Tongue (tissue), 1 donor: ENCODE measurements at regions not wholly inside any gene's neighbourhood (a gene's known extent, or its start where the extent isn't known, plus 50 kb on each side); places are given as distances from the start of the nearest gene placed in this dataset.
A peak's percentile ranks its signal among the peaks of the same experiment; 100 is the strongest.

Experiments
- DNase-seq: peaks from one replicate; pipeline ENCODE4 v3.0.0-alpha.2; 2015

DNA sequence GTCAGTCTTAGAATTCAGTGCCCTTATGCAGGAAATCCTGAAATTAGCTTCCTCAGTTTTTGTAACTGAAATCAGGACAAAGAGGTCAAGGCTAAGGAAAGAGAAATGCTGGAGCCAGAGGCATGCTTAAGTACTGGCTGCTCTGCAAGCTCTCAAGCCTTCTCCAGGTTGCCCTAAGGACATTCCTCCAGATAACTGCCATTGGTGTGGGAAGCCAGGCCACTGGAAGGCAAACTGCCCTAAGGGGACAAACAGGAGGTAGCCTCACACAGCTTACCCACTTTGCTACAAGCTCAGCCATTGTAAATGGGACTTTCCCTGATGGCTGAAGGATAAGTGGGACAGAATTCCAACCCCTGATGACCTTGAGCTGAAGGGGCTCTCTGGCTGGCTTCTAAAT, 606.9 kb upstream of the PCDH10 start:
- DNase-seq, result no peak

DNA sequence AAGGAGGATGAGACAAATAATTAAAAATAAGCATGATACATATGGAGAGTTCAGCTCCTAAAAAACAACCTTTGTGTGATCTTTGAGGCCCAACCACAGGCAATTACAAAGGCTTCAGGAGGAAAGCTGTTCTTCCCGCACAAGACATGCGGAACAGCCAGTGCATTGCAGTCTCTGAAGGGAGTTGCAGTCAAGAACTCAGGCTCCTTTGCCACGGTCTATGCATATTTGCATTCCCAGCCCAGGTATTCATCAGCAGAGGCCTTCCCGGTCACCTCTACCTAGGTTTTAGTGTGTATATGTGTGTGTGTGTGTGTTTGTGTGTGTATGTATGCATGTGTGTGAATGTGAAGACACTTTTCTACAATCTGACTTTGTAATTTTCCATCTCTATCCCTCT, 600.6 kb upstream of the PCDH10 start:
- DNase-seq, result no peak

GRCh38 chr4:132556316-132556715, 592.8 kb upstream of the PCDH10 start:
- DNase-seq, result no peak

DNA sequence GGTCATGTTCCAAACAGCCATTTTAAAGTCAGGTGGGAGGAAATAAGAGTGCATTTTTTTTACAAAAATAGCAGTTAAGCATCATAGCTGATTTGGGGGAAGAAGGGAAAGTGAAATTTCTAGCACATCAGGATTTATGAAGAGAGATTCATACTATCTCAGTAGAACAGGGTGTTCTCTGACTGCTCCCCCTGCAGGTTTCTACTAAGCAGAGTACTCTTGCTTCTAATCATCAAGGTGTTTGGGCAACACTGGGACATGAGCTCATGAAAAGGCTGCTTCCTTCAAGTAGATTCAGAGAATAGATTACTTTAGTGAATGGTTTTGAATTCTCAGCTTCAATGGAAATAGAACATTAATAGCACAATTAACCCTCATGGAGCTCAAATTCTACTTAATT, 591.4 kb upstream of the PCDH10 start:
- DNase-seq, result no peak

GRCh38 chr4:132564920-132565319, 584.2 kb upstream of the PCDH10 start:
- no peak for DNase-seq

GRCh38 chr4:132565542-132565941, 583.6 kb upstream of the PCDH10 start:
- DNase-seq, result no peak

DNA sequence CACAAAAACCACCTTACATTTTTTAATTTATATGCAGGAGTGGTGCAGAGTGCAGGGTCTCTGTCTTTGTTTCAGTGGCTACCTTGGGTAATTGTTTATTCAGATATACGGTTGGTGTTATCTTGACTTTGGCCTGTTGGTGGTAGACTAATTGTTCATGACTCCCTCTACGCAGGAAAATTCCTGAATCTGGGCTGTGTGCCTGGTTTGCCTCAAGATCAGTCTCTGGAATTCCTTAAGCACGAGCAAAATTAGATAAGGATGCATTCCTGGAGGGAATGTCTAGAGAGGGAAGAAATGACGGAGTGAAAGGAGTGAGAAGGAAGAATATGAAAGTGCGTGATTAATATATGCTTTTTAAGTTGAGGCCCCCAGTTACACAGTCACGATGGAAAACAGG, 576.9 kb upstream of the PCDH10 start:
- no peak for DNase-seq

GRCh38 chr4:132587626-132588025, 561.5 kb upstream of the PCDH10 start:
- no peak for DNase-seq

DNA sequence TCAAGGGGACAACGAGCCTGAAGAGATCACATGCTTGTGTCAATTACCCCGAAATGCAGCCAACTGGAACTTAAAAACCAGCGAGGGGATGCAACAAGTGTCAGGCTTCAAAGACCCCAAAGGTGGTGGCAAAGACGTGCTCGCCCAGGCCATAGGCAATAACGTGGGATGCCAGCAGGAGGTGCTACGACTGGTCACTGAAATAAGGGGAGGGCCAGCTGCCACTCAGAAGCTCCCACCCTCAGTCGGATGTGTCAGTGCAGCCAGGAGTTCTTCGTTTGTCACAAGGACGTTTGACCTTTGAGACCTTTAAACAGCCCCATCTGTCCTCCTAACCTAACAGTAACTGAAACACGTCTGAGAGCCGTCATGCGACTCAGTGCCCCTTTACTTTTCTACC, 556.8 kb upstream of the PCDH10 start:
- DNase-seq, result no peak

DNA sequence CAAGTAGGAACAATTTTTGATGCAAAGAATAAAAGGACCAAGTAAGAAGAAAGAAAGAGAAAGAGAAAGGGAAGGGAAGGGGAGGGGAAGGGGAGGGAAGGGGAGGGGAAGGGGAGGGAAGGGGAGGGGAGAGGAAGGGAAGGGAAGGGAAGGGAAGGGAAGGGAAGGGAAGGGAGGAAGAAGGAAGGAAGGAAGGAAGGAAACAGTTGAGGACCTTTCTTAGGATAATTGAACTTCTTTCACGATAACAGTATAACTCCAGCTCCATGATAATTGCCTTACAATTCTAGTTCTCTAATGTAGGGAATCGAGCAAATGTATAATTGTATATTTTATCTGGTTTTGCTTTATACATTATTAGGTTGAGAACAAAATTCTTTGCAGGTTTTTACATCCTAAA, 556.2 kb upstream of the PCDH10 start:
- no peak for DNase-seq

- DNase-seq, result no peak
Observed at GRCh38 chr4:132593717-132594400, 555.2 kb upstream of the PCDH10 start.

DNA sequence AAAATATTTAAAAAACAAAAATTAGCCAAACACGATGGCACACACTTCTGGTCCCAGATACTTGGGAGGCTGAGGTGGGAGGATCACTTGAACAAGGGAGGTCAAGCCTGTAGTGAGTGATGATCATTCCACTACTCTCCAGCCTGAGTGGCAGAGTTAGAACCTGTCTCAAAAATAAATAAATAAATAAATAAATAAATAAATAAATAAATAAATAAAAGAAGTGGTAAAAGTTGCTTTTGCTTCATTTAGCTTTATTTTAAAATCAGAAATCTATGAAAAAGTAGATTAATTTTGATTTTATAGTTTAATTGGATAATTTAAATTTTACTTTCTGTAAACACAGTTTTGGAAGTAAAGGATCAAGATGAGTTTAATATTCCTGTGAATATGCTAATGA, 552.9 kb upstream of the PCDH10 start:
- no peak for DNase-seq

DNA sequence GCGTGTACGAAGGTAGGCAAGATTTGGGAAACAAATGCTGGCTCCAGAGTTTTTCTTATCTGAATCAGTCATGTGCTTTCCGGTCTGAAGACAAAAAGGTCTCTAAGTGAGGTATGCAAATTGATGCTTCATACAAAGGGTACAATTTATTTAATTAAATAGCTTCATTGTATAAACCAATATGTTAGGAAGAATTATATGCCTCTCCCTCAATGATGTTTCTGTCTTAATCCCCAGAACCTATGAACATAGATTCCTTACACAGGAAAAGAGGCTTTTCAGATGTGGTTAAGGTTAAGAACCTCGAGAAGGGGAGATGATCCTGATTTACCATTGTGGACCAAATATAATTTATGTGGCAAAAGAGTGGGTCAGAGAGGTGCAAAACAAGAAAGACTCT, 543.5 kb upstream of the PCDH10 start:
- no peak for DNase-seq

DNA sequence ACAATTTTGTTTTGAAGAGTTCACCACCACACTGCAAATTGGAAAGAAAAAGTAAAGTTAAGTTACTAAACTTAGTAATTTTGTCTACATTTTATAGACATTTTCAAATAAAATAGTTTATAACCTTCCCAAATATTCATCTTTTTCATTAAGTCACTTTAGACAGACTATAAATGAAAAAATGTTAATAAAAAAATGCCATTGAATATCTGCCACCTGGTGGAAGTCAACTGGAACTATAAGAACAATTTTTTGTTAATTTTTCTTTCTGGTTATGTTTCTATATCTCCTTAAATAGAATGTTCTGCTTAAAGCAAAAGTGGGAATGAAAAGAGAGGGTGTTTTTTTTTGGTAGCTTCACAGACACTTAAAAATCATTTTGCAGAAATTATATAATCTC, 534.4 kb upstream of the PCDH10 start:
- DNase-seq, result peak; percentile 10

GRCh38 chr4:132619968-132620367, 529.1 kb upstream of the PCDH10 start:
- DNase-seq, result no peak

DNA sequence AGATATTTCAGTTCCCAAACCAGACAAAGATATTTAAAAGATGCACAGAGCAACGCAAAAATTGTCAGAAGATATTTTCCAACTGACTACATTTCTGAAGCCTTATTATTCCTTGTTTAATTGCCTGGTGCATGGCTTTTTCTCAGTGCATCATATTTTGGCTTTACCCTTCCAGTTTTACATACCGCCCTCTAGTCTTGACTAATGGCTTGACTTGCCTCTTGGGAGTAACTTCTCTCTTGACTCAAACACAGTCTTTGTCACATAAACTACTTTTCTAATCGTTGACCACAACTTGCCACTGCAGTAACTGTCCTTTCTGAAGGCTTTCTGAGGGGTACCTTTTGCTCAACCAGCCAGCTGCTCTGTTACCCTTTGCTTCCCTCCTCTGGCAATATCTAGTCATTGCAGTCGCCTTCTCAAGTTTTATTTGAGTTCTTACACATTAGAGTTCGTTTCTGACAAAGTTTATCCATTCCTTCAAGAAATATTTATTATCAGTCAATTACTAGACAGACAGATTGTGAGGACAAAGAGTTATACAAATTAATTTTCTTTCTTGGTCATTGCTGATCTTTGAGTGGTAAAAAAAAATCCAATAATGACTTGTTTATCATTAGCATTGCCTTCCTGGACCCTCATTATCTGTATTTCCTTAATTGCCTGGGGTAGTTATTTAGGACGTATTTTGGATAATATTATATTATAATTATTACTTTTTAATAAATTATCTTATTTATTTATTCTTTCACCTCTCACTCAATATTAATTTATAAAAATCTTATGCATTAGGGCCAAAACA, 506.9 kb upstream of the PCDH10 start:
- peak; percentile 69 for DNase-seq

DNA sequence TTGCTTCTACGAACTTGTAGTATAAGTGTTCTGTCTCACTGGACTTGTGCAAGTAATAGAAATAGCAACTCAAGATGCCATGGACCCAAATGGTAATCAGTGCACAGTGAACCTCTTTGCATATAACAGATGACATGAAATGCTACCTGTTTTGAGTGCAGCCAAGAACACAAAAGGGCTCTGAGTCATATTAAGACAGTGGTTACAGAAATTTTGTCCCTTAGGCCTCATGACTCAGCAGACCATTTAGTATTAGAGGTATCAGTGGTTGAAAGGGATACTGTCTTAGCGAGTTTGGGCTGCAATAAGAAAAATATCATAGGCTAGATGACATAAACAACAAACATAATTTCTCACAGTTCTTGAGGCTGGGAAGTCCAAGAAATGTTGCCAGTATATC, 502.9 kb upstream of the PCDH10 start:
- DNase-seq, result no peak

DNA sequence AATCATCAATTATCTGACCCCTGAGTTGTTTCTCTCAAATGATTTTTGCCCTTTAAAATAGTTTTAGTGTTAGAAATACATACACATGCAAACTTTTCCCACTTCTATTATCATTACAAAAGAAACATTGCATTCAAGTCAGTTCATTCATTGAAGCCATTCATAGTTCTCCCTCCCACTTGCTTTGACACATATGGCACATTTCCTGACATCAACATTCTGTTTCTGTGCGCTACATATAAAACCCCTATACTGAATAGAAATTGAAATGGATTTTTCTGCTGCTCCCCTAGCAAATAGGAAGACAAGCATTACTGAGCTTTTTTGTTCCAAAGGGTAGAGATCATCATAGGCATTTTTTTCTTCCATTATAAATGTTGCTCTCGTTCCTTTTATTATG, 497.9 kb upstream of the PCDH10 start:
- no peak for DNase-seq

- DNase-seq, result no peak
Observed at GRCh38 chr4:132660181-132660580, 488.9 kb upstream of the PCDH10 start.

- DNase-seq, result no peak
Observed at GRCh38 chr4:132662456-132662855, 486.6 kb upstream of the PCDH10 start.

GRCh38 chr4:132669786-132670185, 479.3 kb upstream of the PCDH10 start:
- DNase-seq, result no peak

DNA sequence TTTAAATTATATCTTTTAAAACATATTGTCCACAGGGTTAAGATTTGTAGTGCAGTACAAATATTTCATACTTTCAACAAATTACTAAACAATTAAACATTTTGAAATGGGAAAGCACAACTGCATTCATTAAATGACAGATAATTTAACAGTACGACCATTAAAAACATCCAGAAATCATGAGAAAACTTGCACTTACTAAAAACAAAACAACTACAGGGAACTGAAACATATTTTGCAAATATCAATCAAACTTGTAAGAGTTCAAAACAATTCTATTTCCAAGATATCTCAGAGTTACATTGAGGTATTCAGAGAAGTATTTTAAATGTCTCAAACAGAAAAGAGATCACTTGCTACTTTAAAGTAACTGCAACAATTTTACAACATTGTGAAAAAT, 478.5 kb upstream of the PCDH10 start:
- no peak for DNase-seq

GRCh38 chr4:132683957-132684356, 465.1 kb upstream of the PCDH10 start:
- no peak for DNase-seq

DNA sequence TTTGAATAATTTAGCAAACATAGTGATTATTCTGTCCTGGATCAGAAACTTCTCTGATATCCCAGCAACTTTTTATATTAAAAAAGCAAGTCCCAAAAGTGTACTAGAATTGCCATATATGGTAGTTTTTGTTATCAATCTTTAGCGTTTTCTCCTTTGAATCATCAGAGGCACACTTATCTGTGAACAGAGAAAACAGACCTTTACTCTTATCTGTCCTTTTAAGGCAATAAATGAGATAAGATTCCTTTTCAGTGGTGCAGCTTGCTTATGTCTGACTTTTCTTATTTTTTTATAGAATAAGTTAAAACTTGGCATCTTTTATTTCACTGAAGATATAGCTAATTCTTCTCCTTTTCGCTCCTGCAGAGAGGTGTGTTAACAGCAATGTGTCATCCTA, 458.1 kb upstream of the PCDH10 start:
- no peak for DNase-seq
